GM18861 (cell line): ENCODE measurements at regions not wholly inside any gene's neighbourhood (a gene's known extent, or its start where the extent isn't known, plus 50 kb on each side); places are given as distances from the start of the nearest gene placed in this dataset.

Source experiments
- ATAC-seq: cut with Tn5 transposase; IDR thresholded peaks from one replicate; pipeline ENCODE4 v1.9.1; 2021; ENCODE audit not compliant: unreplicated experiment

GRCh38 chr9:118276784-118277183 lies 572.6 kb downstream of the TLR4 start:
- ATAC-seq, result no peak

DNA sequence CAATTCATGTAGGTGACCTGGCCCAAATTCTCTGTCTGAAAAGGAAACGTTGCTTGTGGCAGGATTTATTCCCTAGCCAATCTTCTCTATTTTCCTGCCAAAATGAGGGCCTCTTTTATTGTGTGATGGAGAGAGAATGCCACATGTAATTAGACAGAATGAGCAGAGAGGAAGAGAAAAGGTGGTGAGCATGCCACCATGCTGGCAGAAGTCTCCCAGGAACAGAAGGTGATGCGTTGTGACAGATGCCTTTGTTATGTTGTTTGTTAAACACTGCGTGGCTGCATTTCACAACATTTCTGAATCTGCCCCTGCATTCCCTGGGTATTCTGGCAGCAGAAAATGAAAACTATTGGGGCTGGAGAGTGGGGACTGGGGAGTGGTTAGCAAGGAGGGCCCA lies 577.6 kb downstream of the TLR4 start:
- ATAC-seq, result no peak

DNA sequence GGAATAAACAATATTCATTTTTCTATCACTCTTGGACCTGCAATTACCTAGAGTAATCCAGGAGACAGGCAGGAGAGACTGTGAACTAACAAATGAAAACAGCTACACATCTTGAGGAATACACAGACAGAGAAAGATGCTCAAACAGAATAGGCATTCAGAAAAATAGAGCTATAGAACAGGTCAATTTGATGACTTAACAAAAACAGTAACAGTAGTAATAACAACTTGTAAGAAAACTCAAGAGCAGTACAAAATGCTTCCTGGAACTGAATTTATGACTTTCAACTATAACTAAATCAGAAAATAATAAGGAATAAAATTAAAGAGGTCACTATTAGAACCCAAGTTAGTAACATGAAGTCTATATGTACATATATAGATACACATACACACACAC lies 579.3 kb downstream of the TLR4 start:
- no peak for ATAC-seq

DNA sequence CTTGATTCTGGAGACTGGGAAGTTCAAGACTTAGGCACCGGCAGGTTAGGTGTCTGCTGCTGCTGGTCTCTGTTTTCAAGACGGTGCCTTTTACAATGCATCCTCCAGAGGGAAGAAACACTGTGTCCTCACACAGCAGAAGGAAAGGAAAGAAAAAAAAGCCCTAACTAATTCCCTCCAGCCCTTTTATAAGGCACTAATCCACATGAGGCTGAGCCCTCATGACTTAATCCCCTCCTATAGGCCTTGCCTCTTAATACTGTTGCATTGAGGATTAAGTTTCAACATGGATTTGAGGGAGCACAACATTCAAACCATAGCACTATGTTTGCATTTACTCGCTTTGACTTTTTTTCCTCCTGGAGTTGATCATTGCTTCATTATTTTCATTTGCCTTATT lies 585.9 kb downstream of the TLR4 start:
- ATAC-seq, result no peak

GRCh38 chr9:118295413-118295812 lies 591.2 kb downstream of the TLR4 start:
- ATAC-seq, result no peak

GRCh38 chr9:118302721-118303120 lies 598.5 kb downstream of the TLR4 start:
- no peak for ATAC-seq

- no peak for ATAC-seq
Measured at GRCh38 chr9:118303216-118303615, 599.0 kb downstream of the TLR4 start.

DNA sequence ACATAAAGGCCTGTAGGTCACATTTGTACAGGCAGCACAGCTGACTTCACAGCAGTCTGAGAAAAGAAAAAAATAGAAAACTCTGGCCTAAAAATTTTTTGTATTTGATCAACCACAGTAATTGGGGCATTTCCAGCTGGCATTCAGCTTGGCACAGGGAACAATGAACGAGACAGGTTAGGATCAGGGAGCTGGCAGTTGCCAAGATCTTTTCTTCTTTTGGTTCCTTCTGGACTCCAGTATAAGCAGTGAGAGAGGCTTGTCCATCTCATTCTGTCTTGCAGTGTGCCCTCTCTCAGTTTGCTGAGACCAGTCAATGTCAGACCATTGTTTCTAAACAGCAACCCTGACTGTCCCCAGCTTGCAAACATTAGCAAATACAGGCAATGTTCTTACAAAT lies 601.1 kb downstream of the TLR4 start:
- ATAC-seq, result no peak

DNA sequence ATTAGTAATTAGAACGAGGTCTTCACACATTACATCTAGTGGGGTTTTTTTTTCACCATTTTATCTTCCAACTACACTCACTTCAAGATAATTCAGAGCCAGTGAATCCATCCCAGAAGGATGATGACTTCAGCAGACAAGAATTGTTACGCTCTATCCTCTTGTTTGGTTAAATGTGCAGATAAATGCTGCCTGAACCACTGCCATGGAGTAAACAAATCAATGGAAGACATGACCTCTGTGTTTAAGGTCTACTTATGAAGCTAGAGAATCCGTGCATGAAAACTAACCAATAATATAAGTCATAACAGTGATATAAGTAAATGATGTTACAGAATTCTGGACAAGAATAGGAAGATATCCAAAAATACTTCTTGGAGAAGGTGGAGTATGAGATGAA lies 602.6 kb downstream of the TLR4 start:
- ATAC-seq, result no peak

DNA sequence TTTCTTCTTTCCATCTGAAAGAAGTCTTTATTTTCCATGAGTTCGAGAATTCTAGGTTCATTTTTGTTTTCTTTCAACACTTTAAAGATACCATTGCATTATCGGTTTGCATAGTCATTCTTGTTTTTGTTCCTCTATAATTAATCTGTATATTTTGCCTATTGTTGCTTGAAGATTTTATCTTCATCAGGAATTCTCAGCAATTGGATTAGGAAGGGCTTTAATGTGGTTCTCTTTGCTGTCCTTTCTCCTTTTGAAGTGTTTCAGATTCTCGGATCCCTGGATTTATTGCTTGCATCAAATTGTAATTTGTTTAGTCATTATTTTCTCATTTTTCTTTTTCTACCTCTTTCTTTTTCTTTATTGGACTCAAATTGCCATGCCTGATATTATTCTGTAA lies 609.8 kb downstream of the TLR4 start:
- ATAC-seq, result no peak

GRCh38 chr9:118316831-118317343 lies 612.7 kb downstream of the TLR4 start:
- no peak for ATAC-seq

- no peak for ATAC-seq
Measured at GRCh38 chr9:118318770-118319431, 614.7 kb downstream of the TLR4 start.

DNA sequence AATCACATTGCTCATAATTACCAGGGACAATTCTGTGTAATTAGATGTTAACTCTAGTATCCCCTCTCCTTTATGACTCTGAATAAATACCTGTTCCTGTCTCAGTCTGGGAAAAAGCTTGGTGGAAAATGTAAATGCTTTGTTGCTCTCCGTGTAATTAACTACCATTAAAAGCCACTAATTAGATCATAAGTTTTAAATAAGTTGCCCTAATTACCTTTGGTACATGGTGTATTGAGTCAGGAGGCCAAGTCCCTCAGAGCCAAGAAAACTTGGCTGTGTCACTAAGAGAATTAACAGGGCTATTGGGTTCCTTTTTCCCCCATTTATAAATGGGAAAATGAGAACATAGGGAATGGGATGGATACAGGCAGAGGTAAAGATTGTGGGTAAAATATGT lies 617.6 kb downstream of the TLR4 start:
- ATAC-seq, result no peak

DNA sequence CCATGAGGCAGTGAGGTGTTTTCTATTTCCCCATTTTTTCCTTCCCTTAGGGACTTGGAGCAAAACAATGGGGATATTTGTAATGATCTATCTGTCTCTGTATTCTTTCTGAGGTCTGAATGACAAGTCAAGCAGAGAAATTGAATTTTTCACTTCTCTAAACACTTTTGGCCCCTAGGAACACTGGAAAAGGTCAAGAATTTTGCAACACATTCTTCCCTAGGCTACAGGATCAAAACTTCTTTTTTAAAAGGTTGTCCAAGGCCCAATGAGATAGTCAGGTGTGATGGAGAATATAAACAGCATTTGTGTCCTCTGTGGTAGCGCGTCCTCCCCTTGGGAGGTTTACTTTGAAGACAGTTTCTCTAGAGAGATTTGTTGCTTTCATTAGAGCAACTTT lies 620.5 kb downstream of the TLR4 start:
- no peak for ATAC-seq

DNA sequence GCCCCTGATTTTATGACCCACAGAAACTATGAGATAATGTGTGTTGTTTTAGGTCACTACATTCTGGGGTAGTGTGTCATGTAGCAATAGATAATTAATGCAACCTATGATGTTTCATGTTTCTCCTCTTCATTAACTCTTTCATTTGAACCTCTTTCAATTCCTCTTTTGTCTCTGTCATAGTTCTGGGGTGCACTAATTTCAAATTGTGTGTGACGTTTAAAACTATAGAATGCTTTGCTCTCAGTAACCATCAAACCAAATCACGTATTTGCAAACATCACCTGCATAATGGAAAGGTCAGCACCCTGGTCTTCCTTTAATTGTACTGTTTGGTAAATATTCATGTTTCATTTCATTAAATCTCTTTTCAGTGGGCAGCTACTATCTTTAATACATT lies 621.6 kb downstream of the TLR4 start:
- ATAC-seq, result no peak

- ATAC-seq, result no peak
Measured at GRCh38 chr9:118326326-118326725, 622.1 kb downstream of the TLR4 start.

GRCh38 chr9:118330191-118330986 lies 626.2 kb downstream of the TLR4 start:
- ATAC-seq, result no peak

- ATAC-seq, result no peak
Measured at GRCh38 chr9:118331622-118332045, 627.4 kb downstream of the TLR4 start.

GRCh38 chr9:118336250-118336942 lies 632.2 kb downstream of the TLR4 start:
- ATAC-seq, result no peak

- ATAC-seq, result no peak
Measured at GRCh38 chr9:118336943-118337330, 632.7 kb downstream of the TLR4 start.

GRCh38 chr9:118360036-118360435 lies 655.8 kb downstream of the TLR4 start:
- no peak for ATAC-seq

GRCh38 chr9:118362123-118362522 lies 657.9 kb downstream of the TLR4 start:
- no peak for ATAC-seq
